ENCODE measurements at regions not wholly inside any gene's neighbourhood (a gene's known extent, or its start where the extent isn't known, plus 50 kb on each side); places are given as distances from the start of the nearest gene placed in this dataset.

DNA sequence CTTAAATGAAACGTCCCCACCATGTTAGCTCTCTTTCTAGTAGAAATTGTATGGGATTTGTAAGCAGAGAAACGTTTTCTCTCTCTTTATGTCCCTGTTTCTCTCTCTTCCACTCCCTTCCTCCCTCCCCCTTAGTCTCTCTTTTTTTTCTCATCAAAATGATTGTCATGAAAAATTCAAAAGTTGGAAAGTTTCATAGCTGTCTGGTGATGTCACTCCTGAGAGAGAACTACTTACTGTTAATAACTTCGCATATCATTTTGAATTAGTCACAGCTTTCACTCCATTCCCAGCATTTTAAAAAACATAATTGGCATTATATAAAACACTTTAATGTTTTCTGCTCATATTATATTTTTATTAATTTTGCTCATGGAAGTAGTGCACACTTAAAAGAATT is 331.1 kb downstream of the C3orf38 start:
- TF ChIP-seq, protein P1, sequence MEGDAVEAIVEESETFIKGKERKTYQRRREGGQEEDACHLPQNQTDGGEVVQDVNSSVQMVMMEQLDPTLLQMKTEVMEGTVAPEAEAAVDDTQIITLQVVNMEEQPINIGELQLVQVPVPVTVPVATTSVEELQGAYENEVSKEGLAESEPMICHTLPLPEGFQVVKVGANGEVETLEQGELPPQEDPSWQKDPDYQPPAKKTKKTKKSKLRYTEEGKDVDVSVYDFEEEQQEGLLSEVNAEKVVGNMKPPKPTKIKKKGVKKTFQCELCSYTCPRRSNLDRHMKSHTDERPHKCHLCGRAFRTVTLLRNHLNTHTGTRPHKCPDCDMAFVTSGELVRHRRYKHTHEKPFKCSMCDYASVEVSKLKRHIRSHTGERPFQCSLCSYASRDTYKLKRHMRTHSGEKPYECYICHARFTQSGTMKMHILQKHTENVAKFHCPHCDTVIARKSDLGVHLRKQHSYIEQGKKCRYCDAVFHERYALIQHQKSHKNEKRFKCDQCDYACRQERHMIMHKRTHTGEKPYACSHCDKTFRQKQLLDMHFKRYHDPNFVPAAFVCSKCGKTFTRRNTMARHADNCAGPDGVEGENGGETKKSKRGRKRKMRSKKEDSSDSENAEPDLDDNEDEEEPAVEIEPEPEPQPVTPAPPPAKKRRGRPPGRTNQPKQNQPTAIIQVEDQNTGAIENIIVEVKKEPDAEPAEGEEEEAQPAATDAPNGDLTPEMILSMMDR (conservative IDR thresholded peaks at IDR 0.05; ENCODE audit: low read depth, low read length) = no peak
- no peak for TF ChIP-seq EZH2 (IDR thresholded peaks at IDR 0.05; ENCODE audit: low read length, unreplicated experiment)

All from PC-3 (cell line).